Calu3 (cell line): ENCODE measurements at regions not wholly inside any gene's neighbourhood (a gene's known extent, or its start where the extent isn't known, plus 50 kb on each side); places are given as distances from the start of the nearest gene placed in this dataset.

ENCODE experiments used
- BruUV-seq: library from RNA; stranded (reverse); fragments of 400-500 nt; replicated peaks from 2 replicates; lab custom pipeline; 2021; lab: Mats Ljungman, UMichigan
- CTCF ChIA-PET: fragments of 300-600 bp; sonication (Branson Sonifier 250); formaldehyde crosslinking; loops from one replicate; lab custom pipeline; 2022; ENCODE audit warnings: antibody characterized with exemption; lab: Charles Lee
- DNase-seq: peaks from one replicate; pipeline ENCODE4 v3.0.0; 2022
- H3K27ac Mint-ChIP-seq: one replicate; pipeline ENCODE4 v1.8.0; 2022; ENCODE audit warnings: mixed read lengths; ENCODE audit not compliant: unreplicated experiment
- H3K27me3 Mint-ChIP-seq: one replicate; pipeline ENCODE4 v1.8.0; 2022; ENCODE audit warnings: mixed read lengths; ENCODE audit not compliant: unreplicated experiment
- H3K36me3 Mint-ChIP-seq: one replicate; pipeline ENCODE4 v1.8.0; 2022; ENCODE audit warnings: mild to moderate bottlenecking, moderate library complexity, mixed read lengths; ENCODE audit not compliant: insufficient read depth, unreplicated experiment
- H3K4me1 Mint-ChIP-seq: one replicate; pipeline ENCODE4 v1.8.0; 2022; ENCODE audit warnings: mild to moderate bottlenecking, low read depth, mixed read lengths; ENCODE audit not compliant: unreplicated experiment
- H3K4me3 Mint-ChIP-seq: one replicate; pipeline ENCODE4 v1.8.0; 2022; ENCODE audit warnings: mild to moderate bottlenecking, low read depth, moderate library complexity, mixed read lengths; ENCODE audit not compliant: unreplicated experiment
- H3K9me3 Mint-ChIP-seq: one replicate; pipeline ENCODE4 v1.8.0; 2022; ENCODE audit warnings: low read depth, mixed read lengths; ENCODE audit not compliant: unreplicated experiment
- CTCF ChIP-seq: fragments of 200-600 bp; IDR thresholded peaks from one replicate; pipeline ENCODE4 v1.8.0; 2022; ENCODE audit warnings: antibody characterized with exemption; ENCODE audit not compliant: unreplicated experiment
- intact Hi-C: fragments of 100-400 bp; cut with micrococcal nuclease; formaldehyde crosslinking; loops from one replicate; pipeline ENCODE4 v1.10.0; 2022; ENCODE audit not compliant: unreplicated experiment

- Mint-ChIP-seq H3K27me3 (no peaks in the 10 kb centered on the region), H3K9me3 (peaks cover 6% of the 10 kb centered on the region), H3K27ac (no peak overlapping the region), H3K4me3 (no peak overlapping the region), H3K4me1 (no peaks in the 10 kb centered on the region), H3K36me3 (no peaks in the 10 kb centered on the region)
- no peak for DNase-seq
- no TSS peak for BruUV-seq
- CTCF ChIA-PET, result no interaction called here
- no peak for TF ChIP-seq CTCF
- intact Hi-C loops, result no loop called here
Observed at GRCh38 chr12:5197131-5197530, 153.5 kb downstream of the KCNA5 start.

GRCh38 chr12:5197656-5198055 is 154.0 kb downstream of the KCNA5 start:
- CTCF ChIA-PET, result no interaction called here
- TF ChIP-seq CTCF, result no peak
- Mint-ChIP-seq H3K4me1 (no peaks in the 10 kb centered on the region), H3K27me3 (no peaks in the 10 kb centered on the region), H3K4me3 (no peak overlapping the region), H3K36me3 (no peaks in the 10 kb centered on the region), H3K27ac (no peak overlapping the region), H3K9me3 (peaks cover 6% of the 10 kb centered on the region)
- BruUV-seq, result no TSS peak
- no peak for DNase-seq
- intact Hi-C loops, result no loop called here

- Mint-ChIP-seq H3K4me1 (no peaks in the 10 kb centered on the region), H3K36me3 (no peaks in the 10 kb centered on the region), H3K9me3 (peaks cover 6% of the 10 kb centered on the region), H3K27me3 (no peaks in the 10 kb centered on the region), H3K4me3 (no peak overlapping the region), H3K27ac (no peak overlapping the region)
- intact Hi-C loops, result no loop called here
- BruUV-seq, result no TSS peak
- peak; percentile 28 for DNase-seq
- CTCF ChIA-PET, result no interaction called here
- TF ChIP-seq CTCF, result peak; percentile 42
Observed at GRCh38 chr12:5200278-5201087, 156.8 kb downstream of the KCNA5 start.

DNA sequence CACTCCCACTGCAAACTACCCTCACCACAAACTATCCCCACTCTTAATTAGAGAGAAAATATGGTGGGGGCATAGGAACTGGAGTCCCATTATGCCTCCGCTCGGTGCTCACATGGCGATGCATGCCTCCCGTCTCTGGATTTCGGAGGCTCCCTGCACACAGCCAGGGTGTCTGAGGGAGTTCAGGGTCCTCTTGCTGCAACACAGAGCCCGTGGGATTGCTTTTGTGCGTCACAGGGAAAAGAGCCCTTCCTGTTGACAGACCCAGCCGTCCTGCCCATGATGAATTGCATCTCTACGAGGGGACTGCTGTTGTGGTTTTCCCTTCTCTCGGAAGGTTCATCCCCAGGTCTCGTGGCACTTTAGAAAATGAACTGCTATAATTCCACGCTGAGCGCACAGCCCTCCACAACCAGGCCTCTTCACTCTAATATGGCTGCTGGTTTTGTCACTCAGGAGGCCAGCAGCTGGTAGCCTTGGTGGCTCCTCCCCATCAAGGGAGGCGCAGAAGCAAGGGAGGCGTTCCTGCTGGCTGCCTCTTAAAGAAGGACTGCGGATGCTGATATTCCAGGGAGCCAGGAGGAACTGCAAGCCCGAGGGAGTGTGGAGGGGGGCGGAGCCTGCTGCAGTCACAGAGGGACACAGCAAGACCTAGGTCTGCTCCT is 158.0 kb downstream of the KCNA5 start:
- Mint-ChIP-seq H3K27ac (no peak overlapping the region), H3K4me3 (no peak overlapping the region), H3K9me3 (peaks cover 6% of the 10 kb centered on the region), H3K4me1 (no peaks in the 10 kb centered on the region), H3K27me3 (no peaks in the 10 kb centered on the region), H3K36me3 (no peaks in the 10 kb centered on the region)
- DNase-seq, result no peak
- intact Hi-C loops, result no loop called here
- no TSS peak for BruUV-seq
- TF ChIP-seq CTCF, result no peak
- CTCF ChIA-PET, result no interaction called here
